Loucy (cell line): ENCODE measurements at regions not wholly inside any gene's neighbourhood (a gene's known extent, or its start where the extent isn't known, plus 50 kb on each side); places are given as distances from the start of the nearest gene placed in this dataset.

Experiments
- EZH2phosphoT487 ChIP-seq: fragments of 200-600 bp; IDR thresholded peaks from 2 replicates; pipeline ENCODE4 v1.6.1; 2018; ENCODE audit warnings: antibody characterized with exemption, mild to moderate bottlenecking, moderate library complexity, borderline replicate concordance
- TF ChIP-seq, protein P1 (sequence below): fragments of 200-600 bp; sonication (generic); conservative IDR thresholded peaks from 2 replicates; pipeline ENCODE4 v1.5.1; 2014; ENCODE audit warnings: mild to moderate bottlenecking, antibody characterized with exemption, low read length

GRCh38 chr22:22184277-22184807 is 60.2 kb upstream of the VPREB1 start:
- TF ChIP-seq, protein P1, sequence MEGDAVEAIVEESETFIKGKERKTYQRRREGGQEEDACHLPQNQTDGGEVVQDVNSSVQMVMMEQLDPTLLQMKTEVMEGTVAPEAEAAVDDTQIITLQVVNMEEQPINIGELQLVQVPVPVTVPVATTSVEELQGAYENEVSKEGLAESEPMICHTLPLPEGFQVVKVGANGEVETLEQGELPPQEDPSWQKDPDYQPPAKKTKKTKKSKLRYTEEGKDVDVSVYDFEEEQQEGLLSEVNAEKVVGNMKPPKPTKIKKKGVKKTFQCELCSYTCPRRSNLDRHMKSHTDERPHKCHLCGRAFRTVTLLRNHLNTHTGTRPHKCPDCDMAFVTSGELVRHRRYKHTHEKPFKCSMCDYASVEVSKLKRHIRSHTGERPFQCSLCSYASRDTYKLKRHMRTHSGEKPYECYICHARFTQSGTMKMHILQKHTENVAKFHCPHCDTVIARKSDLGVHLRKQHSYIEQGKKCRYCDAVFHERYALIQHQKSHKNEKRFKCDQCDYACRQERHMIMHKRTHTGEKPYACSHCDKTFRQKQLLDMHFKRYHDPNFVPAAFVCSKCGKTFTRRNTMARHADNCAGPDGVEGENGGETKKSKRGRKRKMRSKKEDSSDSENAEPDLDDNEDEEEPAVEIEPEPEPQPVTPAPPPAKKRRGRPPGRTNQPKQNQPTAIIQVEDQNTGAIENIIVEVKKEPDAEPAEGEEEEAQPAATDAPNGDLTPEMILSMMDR = no peak
- TF ChIP-seq EZH2phosphoT487 = no peak
